IMR-90 (cell line): ENCODE measurements at regions not wholly inside any gene's neighbourhood (a gene's known extent, or its start where the extent isn't known, plus 50 kb on each side); places are given as distances from the start of the nearest gene placed in this dataset.

Experiments used
- ATAC-seq: fragments of 200-7000 bp; cut with Tn5 transposase; 2 replicates; pipeline ENCODE4 v1.9.1; 2020; ENCODE audit warnings: low read depth, mild to moderate bottlenecking, moderate library complexity
- BruUV-seq: library from RNA; stranded (reverse); fragments of 400-500 nt; replicated peaks from 2 replicates; lab custom pipeline; 2021; lab: Mats Ljungman, UMichigan
- CTCF ChIA-PET: fragments of 300-600 bp; formaldehyde crosslinking; extraction: SDS; loops from one replicate; lab custom pipeline; 2021; ENCODE audit warnings: antibody characterized with exemption; lab: Yijun Ruan, JAX
- POLR2A ChIA-PET: fragments of 300-600 bp; sonication (Branson Sonifier 250); formaldehyde crosslinking; loops from one replicate; lab custom pipeline; 2022; ENCODE audit warnings: antibody characterized with exemption; ENCODE audit not compliant: unreplicated experiment; lab: Charles Lee
- DNase-seq: peaks from one replicate; pipeline ENCODE4 v3.0.0; 2013
- H2AFZ ChIP-seq: replicated peaks from 2 replicates; pipeline ENCODE3; 2013; ENCODE audit warnings: low read length, mild to moderate bottlenecking; ENCODE audit not compliant: poor library complexity
- H2AK5ac ChIP-seq: 2 replicates; pipeline ENCODE4 v1.6.1; 2013; ENCODE audit warnings: low read depth, low read length, inconsistent platforms
- H2AK9ac ChIP-seq: replicated peaks from 2 replicates; pipeline ENCODE3; 2013; ENCODE audit warnings: mild to moderate bottlenecking, low read depth, low read length, moderate library complexity; ENCODE audit not compliant: poor library complexity
- H2BK120ac ChIP-seq: 2 replicates; pipeline ENCODE4 v1.6.1; 2013; ENCODE audit warnings: low read depth, low read length, inconsistent platforms
- H2BK15ac ChIP-seq: 3 replicates; pipeline ENCODE4 v1.6.1; 2013; ENCODE audit warnings: low read depth, low read length, inconsistent platforms
- H2BK20ac ChIP-seq: 2 replicates; pipeline ENCODE4 v1.6.1; 2013; ENCODE audit warnings: low read depth, mild to moderate bottlenecking, inconsistent platforms, low read length, moderate library complexity
- H2BK5ac ChIP-seq: 2 replicates; pipeline ENCODE4 v1.6.1; 2013; ENCODE audit warnings: mild to moderate bottlenecking, low read depth, low read length, inconsistent platforms; ENCODE audit not compliant: poor library complexity, severe bottlenecking
- H3K14ac ChIP-seq: replicated peaks from 2 replicates; pipeline ENCODE4 v1.6.1; 2013; ENCODE audit warnings: low read depth, low read length, inconsistent platforms
- H3K18ac ChIP-seq: 2 replicates; pipeline ENCODE4 v1.6.1; 2013; ENCODE audit warnings: low read depth, low read length, control low read depth
- H3K23ac ChIP-seq: 2 replicates; pipeline ENCODE4 v1.6.1; 2013; ENCODE audit warnings: low read depth, low read length, inconsistent platforms
- H3K27ac ChIP-seq: 2 replicates; pipeline ENCODE4 v1.5.1; 2013; ENCODE audit warnings: mild to moderate bottlenecking, control low read depth, low read length; ENCODE audit not compliant: insufficient read depth
- H3K27me3 ChIP-seq: 2 replicates; pipeline ENCODE4 v1.6.1; 2013; ENCODE audit warnings: low read length; ENCODE audit not compliant: control insufficient read depth, insufficient read depth
- H3K36me3 ChIP-seq: 2 replicates; pipeline ENCODE4 v1.6.1; 2013; ENCODE audit warnings: low read length, mixed read lengths; ENCODE audit not compliant: control insufficient read depth, insufficient read depth
- H3K4ac ChIP-seq: 2 replicates; pipeline ENCODE4 v1.6.1; 2013; ENCODE audit warnings: low read depth, low read length, inconsistent platforms
- H3K4me1 ChIP-seq: 2 replicates; pipeline ENCODE4 v1.6.1; 2013; ENCODE audit warnings: low read length, mixed read lengths; ENCODE audit not compliant: control insufficient read depth, insufficient read depth
- H3K4me2 ChIP-seq: 2 replicates; pipeline ENCODE4 v1.6.1; 2013; ENCODE audit warnings: low read depth, mild to moderate bottlenecking, control low read depth, low read length, moderate library complexity
- H3K4me3 ChIP-seq: 2 replicates; pipeline ENCODE4 v1.5.1; 2013; ENCODE audit warnings: low read depth, mild to moderate bottlenecking, control low read depth, low read length, moderate library complexity; ENCODE audit not compliant: insufficient read depth
- H3K56ac ChIP-seq: 2 replicates; pipeline ENCODE4 v1.6.1; 2013; ENCODE audit warnings: low read length, inconsistent platforms; ENCODE audit not compliant: insufficient read depth; ENCODE audit errors: extremely low read depth
- H3K79me1 ChIP-seq, 2 experiments: 2 replicates each; pipeline ENCODE4 v1.6.1; 2013; ENCODE audit warnings: low read length in 2 of 2, inconsistent platforms in 1 of 2, low read depth in 1 of 2
- H3K9ac ChIP-seq: 2 replicates; pipeline ENCODE4 v1.6.1; 2013; ENCODE audit warnings: low read depth, low read length, control low read depth
- H3K9me1 ChIP-seq: 2 replicates; pipeline ENCODE4 v1.6.1; 2013; ENCODE audit warnings: low read length, inconsistent platforms; ENCODE audit not compliant: insufficient read depth
- H3K9me3 ChIP-seq: 2 replicates; pipeline ENCODE4 v1.6.1; 2013; ENCODE audit warnings: low read length; ENCODE audit not compliant: control insufficient read depth, insufficient read depth
- H4K20me1 ChIP-seq: 2 replicates; pipeline ENCODE4 v1.6.1; 2013; ENCODE audit warnings: low read length, inconsistent platforms; ENCODE audit not compliant: insufficient read depth
- H4K5ac ChIP-seq: 2 replicates; pipeline ENCODE4 v1.6.1; 2013; ENCODE audit warnings: mild to moderate bottlenecking, low read depth, low read length, control low read depth
- H4K8ac ChIP-seq, 2 experiments: 2 replicates each; pipeline ENCODE4 v1.6.1; 2013; ENCODE audit warnings: low read depth in 2 of 2, low read length in 2 of 2, control low read depth in 1 of 2, inconsistent platforms in 1 of 2
- H4K91ac ChIP-seq: 2 replicates; pipeline ENCODE4 v1.6.1; 2013; ENCODE audit warnings: low read depth, low read length, inconsistent platforms; ENCODE audit not compliant: insufficient read depth
- RCOR1 ChIP-seq: IDR thresholded peaks from 2 replicates; pipeline ENCODE4 v1.6.1; 2012; ENCODE audit warnings: mild to moderate bottlenecking, low read length, improper control_type of control experiment; ENCODE audit not compliant: insufficient replicate concordance
- WGBS, 2 experiments: methylation state at CpG; one replicate each; pipeline versions ENCODE4 v1.1.5 to v1.1.7; 2013; ENCODE audit warnings: missing lambda C conversion rate in 2 of 2; ENCODE audit not compliant: insufficient read length in 1 of 2; ENCODE audit errors: extremely low coverage in 2 of 2; 5-methylcytosine and 5-hydroxymethylcytosine counted together
- dilution Hi-C: fragments of 300-500 bp; cut with HindIII; formaldehyde crosslinking; loops from one replicate; pipeline ENCODE4 v1.14.3; 2018; ENCODE audit warnings: low sequenced_read_pairs; ENCODE audit not compliant: unreplicated experiment
- in situ Hi-C: fragments of 300-500 bp; cut with MboI; formaldehyde crosslinking; loops from 3 replicates; pipeline ENCODE4 v1.14.3; 2019; ENCODE audit warnings: low sequenced_read_pairs, inconsistent platforms, mixed read lengths
- intact Hi-C: fragments of 100-400 bp; cut with micrococcal nuclease; formaldehyde crosslinking; loops from 2 replicates; pipeline ENCODE4 v1.10.0; 2022

GRCh38 chr17:77819497-77819896 is 139.0 kb upstream of the TNRC6C start:
- no peak overlapping the region for H2AFZ ChIP-seq
- no peak overlapping the region for H3K56ac ChIP-seq
- ATAC-seq: no peak
- H3K9me1 ChIP-seq: no peaks in the 10 kb centered on the region
- no peak overlapping the region for H4K5ac ChIP-seq
- H3K4me1 ChIP-seq: no peaks in the 10 kb centered on the region
- peaks cover 23% of the 10 kb centered on the region for H3K27me3 ChIP-seq
- DNase-seq: no peak
- H3K14ac ChIP-seq: no peak overlapping the region
- no peak overlapping the region for H4K91ac ChIP-seq
- no peak overlapping the region for H3K4me2 ChIP-seq
- in situ Hi-C loops (no loop called here), dilution Hi-C loops (no loop called here), intact Hi-C loops (no loop called here)
- H2BK5ac ChIP-seq: no peak overlapping the region
- no peaks in the 10 kb centered on the region for H3K9me3 ChIP-seq
- ChIA-PET CTCF (no interaction called here), POLR2A (no interaction called here)
- H3K79me1 ChIP-seq: no peaks in the 10 kb centered on the region
- H3K4ac ChIP-seq: no peak overlapping the region
- H3K18ac ChIP-seq: no peak overlapping the region
- no peak overlapping the region for H2AK9ac ChIP-seq
- no peak overlapping the region for H2BK20ac ChIP-seq
- no peaks in the 10 kb centered on the region for H3K36me3 ChIP-seq
- no peak overlapping the region for H2BK15ac ChIP-seq
- H2BK120ac ChIP-seq: no peak overlapping the region
- H2AK5ac ChIP-seq: no peak overlapping the region
- BruUV-seq: no TSS peak
- no peak overlapping the region for H3K4me3 ChIP-seq
- H4K20me1 ChIP-seq: no peaks in the 10 kb centered on the region; the same call in 1 of the 2 replicates
- no CpG with 5 or more reads among the region's 3 CpGs for WGBS, 2 experiments
- H3K9ac ChIP-seq: no peak overlapping the region
- TF ChIP-seq RCOR1: no peak
- no peak overlapping the region for H3K23ac ChIP-seq
- no peak overlapping the region for H3K27ac ChIP-seq
- no peak overlapping the region for H4K8ac ChIP-seq
